ENCODE measurements at regions not wholly inside any gene's neighbourhood (a gene's known extent, or its start where the extent isn't known, plus 50 kb on each side); places are given as distances from the start of the nearest gene placed in this dataset.

- POLR2A ChIA-PET: no interaction called here
- no peak overlapping the region for H3K4me3 ChIP-seq (ENCODE audit: low read depth, low read length)
- no peak for TF ChIP-seq CTCF (IDR thresholded peaks at IDR 0.05; ENCODE audit: insufficient read depth, low read length, missing control alignments)
- CTCF ChIA-PET: interaction anchor here (1.3 kb wide), 1 partner anchor 183 kb away, joined by 3 read pairs; no protein-coding TSS in a partner anchor
- DNase-seq (ENCODE audit: low read depth, low spot score): no peak
Observed at GRCh38 chr10:28058746-28059145, 59.9 kb upstream of the ODAD2 start.

- peak; percentile 92 for DNase-seq (ENCODE audit: low read depth, low spot score)
- TF ChIP-seq CTCF (IDR thresholded peaks at IDR 0.05; ENCODE audit: insufficient read depth, low read length, missing control alignments): no peak
- H3K4me3 ChIP-seq (ENCODE audit: low read depth, low read length): no peak overlapping the region
- ChIA-PET CTCF (no interaction called here), POLR2A (interaction anchor here (1.2 kb wide), 1 partner anchor 23 kb away, joined by 3 read pairs; no protein-coding TSS in a partner anchor)
Observed at GRCh38 chr10:28054228-28054860, 55.5 kb upstream of the ODAD2 start.

- ChIA-PET POLR2A (no interaction called here), CTCF (interaction anchor here (1.6 kb wide), 1 partner anchor 307 kb away, joined by 3 read pairs; no protein-coding TSS in a partner anchor)
- no peak for TF ChIP-seq CTCF (IDR thresholded peaks at IDR 0.05; ENCODE audit: insufficient read depth, low read length, missing control alignments)
- H3K4me3 ChIP-seq (ENCODE audit: low read depth, low read length): no peak overlapping the region
- no peak for DNase-seq (ENCODE audit: low read depth, low spot score)
Observed at GRCh38 chr10:28049286-28049685, 50.4 kb upstream of the ODAD2 start.
